Activated T-helper 2 cell treated with anti-CD3 and anti-CD28 coated beads, Interferon-gamma antibody, Interleukin-2, Interleukin-4, amounts not matched to agents 10 μg/mL and 5 μg/mL and 100 μg/mL, durations not matched to agents 14 hours and 24 hours and 36 hours (primary cell): ENCODE measurements at regions not wholly inside any gene's neighbourhood (a gene's known extent, or its start where the extent isn't known, plus 50 kb on each side); places are given as distances from the start of the nearest gene placed in this dataset.

Experiments used
- DNase-seq: peaks from one replicate; pipeline ENCODE4 v3.0.0; 2021; ENCODE audit warnings: low spot score
- H3K27ac Mint-ChIP-seq: one replicate; pipeline ENCODE4 v1.8.0; 2021; ENCODE audit warnings: mixed read lengths
- H3K27me3 Mint-ChIP-seq: one replicate; pipeline ENCODE4 v1.8.0; 2021; ENCODE audit warnings: low read depth, mixed read lengths
- H3K36me3 Mint-ChIP-seq: one replicate; pipeline ENCODE4 v1.8.0; 2021; ENCODE audit warnings: low read depth, mixed read lengths
- H3K4me1 Mint-ChIP-seq: one replicate; pipeline ENCODE4 v1.8.0; 2021; ENCODE audit warnings: low read depth, mixed read lengths
- H3K4me3 Mint-ChIP-seq: one replicate; pipeline ENCODE4 v1.8.0; 2021; ENCODE audit warnings: low read depth, mild to moderate bottlenecking, moderate library complexity, mixed read lengths
- H3K9me3 Mint-ChIP-seq: one replicate; pipeline ENCODE4 v1.8.0; 2021; ENCODE audit warnings: mixed read lengths
- intact Hi-C: fragments of 100-400 bp; cut with micrococcal nuclease; formaldehyde crosslinking; loops from one replicate; pipeline ENCODE4 v1.15.1; 2023

- H3K9me3 Mint-ChIP-seq = peaks cover 29% of the 10 kb centered on the region
- no peaks in the 10 kb centered on the region for H3K36me3 Mint-ChIP-seq
- no peak overlapping the region for H3K4me3 Mint-ChIP-seq
- DNase-seq = no peak
- H3K27me3 Mint-ChIP-seq = no peaks in the 10 kb centered on the region
- H3K4me1 Mint-ChIP-seq = no peaks in the 10 kb centered on the region
- intact Hi-C loops = no loop called here
- no peak overlapping the region for H3K27ac Mint-ChIP-seq
Measured at GRCh38 chr3:74442068-74442467, 172.4 kb downstream of the CNTN3 start.

- no peaks in the 10 kb centered on the region for H3K27me3 Mint-ChIP-seq
- DNase-seq = no peak
- no peaks in the 10 kb centered on the region for H3K4me1 Mint-ChIP-seq
- H3K4me3 Mint-ChIP-seq = no peak overlapping the region
- H3K9me3 Mint-ChIP-seq = peaks cover 40% of the 10 kb centered on the region
- intact Hi-C loops = no loop called here
- H3K27ac Mint-ChIP-seq = no peak overlapping the region
- H3K36me3 Mint-ChIP-seq = no peaks in the 10 kb centered on the region
Measured at GRCh38 chr3:74436184-74436583, 178.3 kb downstream of the CNTN3 start.

GRCh38 chr3:74435631-74436030 lies 178.8 kb downstream of the CNTN3 start:
- Mint-ChIP-seq H3K36me3 (no peaks in the 10 kb centered on the region), H3K4me3 (no peak overlapping the region), H3K27ac (no peak overlapping the region), H3K9me3 (peaks cover 40% of the 10 kb centered on the region), H3K27me3 (no peaks in the 10 kb centered on the region), H3K4me1 (no peaks in the 10 kb centered on the region)
- intact Hi-C loops = no loop called here
- DNase-seq = no peak

DNA sequence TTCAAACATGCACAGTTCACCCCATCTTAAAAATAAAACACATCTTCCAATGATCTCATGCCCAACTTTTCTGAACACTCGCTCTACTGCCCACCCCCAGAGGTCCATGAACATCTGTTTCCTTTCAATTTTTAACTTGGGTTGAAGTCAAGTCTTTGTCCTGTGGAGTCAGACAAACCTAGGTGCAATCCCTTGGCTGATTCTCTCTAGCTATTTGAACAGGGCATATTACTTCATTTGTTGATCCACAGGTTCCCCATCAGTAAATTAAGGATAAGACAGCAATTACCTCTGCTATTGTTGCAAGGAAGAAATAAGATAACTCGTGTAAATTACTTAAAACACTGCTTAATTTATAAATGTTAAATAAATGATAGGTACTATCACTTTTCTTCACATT lies 180.1 kb downstream of the CNTN3 start:
- Mint-ChIP-seq H3K4me1 (no peaks in the 10 kb centered on the region), H3K27me3 (no peaks in the 10 kb centered on the region), H3K27ac (no peak overlapping the region), H3K9me3 (peaks cover 45% of the 10 kb centered on the region), H3K4me3 (no peak overlapping the region), H3K36me3 (no peaks in the 10 kb centered on the region)
- no peak for DNase-seq
- intact Hi-C loops = no loop called here

DNA sequence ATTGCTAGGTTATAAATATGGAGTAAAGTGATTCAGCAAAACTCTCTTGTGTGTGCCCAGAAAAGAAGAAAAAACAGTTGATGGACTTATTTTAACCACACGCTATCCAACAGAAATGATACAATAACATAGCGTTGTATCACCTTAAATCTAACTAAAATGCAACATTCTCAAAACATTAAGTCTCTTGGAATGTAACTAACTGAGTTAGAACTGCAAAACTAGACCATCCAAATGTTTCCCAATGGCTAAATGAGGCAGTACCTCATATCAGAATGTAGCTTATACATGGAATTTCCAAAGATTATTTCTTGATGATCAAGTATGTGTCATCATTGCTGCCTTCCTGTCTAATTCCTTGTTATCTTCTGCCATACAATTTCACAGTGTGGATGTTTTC lies 187.9 kb downstream of the CNTN3 start:
- H3K9me3 Mint-ChIP-seq = peaks cover 27% of the 10 kb centered on the region
- no peak overlapping the region for H3K27ac Mint-ChIP-seq
- no peak overlapping the region for H3K4me3 Mint-ChIP-seq
- no peaks in the 10 kb centered on the region for H3K27me3 Mint-ChIP-seq
- H3K36me3 Mint-ChIP-seq = no peaks in the 10 kb centered on the region
- intact Hi-C loops = no loop called here
- no peaks in the 10 kb centered on the region for H3K4me1 Mint-ChIP-seq
- no peak for DNase-seq

DNA sequence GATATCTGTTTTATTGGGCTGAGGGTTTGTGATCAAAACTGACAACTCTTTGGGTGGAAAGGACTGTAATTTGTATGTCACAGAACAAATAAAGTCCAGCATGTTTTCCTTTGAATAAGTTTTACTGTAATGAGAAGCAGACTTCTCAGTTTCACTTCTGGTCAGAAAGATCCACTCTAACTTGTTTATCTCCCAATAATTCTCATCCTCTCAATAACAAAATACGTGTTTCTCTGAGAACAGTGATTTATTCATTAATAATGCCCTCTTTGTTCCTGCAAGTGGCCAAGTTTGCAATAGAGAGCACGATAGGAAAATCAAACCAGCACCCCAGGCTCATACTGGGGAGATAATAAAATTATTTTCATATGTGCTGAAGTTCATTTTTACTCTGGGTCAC lies 190.6 kb downstream of the CNTN3 start:
- H3K4me1 Mint-ChIP-seq = no peaks in the 10 kb centered on the region
- H3K9me3 Mint-ChIP-seq = peaks cover 18% of the 10 kb centered on the region
- intact Hi-C loops = no loop called here
- no peak overlapping the region for H3K4me3 Mint-ChIP-seq
- no peak overlapping the region for H3K27ac Mint-ChIP-seq
- H3K27me3 Mint-ChIP-seq = no peaks in the 10 kb centered on the region
- H3K36me3 Mint-ChIP-seq = no peaks in the 10 kb centered on the region
- DNase-seq = no peak

GRCh38 chr3:74420538-74421124 lies 193.8 kb downstream of the CNTN3 start:
- H3K4me1 Mint-ChIP-seq = no peaks in the 10 kb centered on the region
- peaks cover 18% of the 10 kb centered on the region for H3K9me3 Mint-ChIP-seq
- no peaks in the 10 kb centered on the region for H3K36me3 Mint-ChIP-seq
- no peak overlapping the region for H3K4me3 Mint-ChIP-seq
- no peaks in the 10 kb centered on the region for H3K27me3 Mint-ChIP-seq
- DNase-seq = no peak
- intact Hi-C loops = no loop called here
- H3K27ac Mint-ChIP-seq = no peak overlapping the region

DNA sequence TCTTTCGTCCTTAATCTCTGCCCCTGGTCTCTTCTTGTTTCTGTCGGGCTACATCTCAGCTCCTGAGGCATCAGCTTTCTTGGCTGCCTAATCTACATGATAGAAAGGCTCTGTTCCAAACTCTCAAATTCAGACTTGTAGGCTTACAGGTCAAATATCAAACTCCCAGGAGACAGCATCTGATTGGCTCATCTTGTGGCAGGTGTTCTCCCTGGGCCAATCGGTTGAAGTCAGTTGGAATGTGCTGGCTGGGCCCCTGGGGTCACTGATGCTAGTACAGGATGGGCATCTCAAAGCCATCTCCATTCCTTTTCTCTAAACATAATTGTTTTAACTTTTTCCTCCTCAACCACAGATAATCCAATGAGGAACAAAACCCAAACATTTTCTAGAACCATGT lies 198.7 kb downstream of the CNTN3 start:
- H3K27me3 Mint-ChIP-seq = no peaks in the 10 kb centered on the region
- peaks cover 28% of the 10 kb centered on the region for H3K9me3 Mint-ChIP-seq
- H3K27ac Mint-ChIP-seq = no peak overlapping the region
- intact Hi-C loops = no loop called here
- H3K4me1 Mint-ChIP-seq = no peaks in the 10 kb centered on the region
- H3K4me3 Mint-ChIP-seq = no peak overlapping the region
- H3K36me3 Mint-ChIP-seq = no peaks in the 10 kb centered on the region
- DNase-seq = no peak

GRCh38 chr3:74413547-74414241 lies 200.8 kb downstream of the CNTN3 start:
- Mint-ChIP-seq H3K9me3 (peaks cover 28% of the 10 kb centered on the region), H3K36me3 (no peaks in the 10 kb centered on the region), H3K4me1 (no peaks in the 10 kb centered on the region), H3K27ac (no peak overlapping the region), H3K4me3 (no peak overlapping the region), H3K27me3 (no peaks in the 10 kb centered on the region)
- no peak for DNase-seq
- intact Hi-C loops = no loop called here

GRCh38 chr3:74410276-74410941 lies 204.1 kb downstream of the CNTN3 start:
- peaks cover 24% of the 10 kb centered on the region for H3K9me3 Mint-ChIP-seq
- H3K27me3 Mint-ChIP-seq = no peaks in the 10 kb centered on the region
- H3K36me3 Mint-ChIP-seq = no peaks in the 10 kb centered on the region
- no peak for DNase-seq
- no peaks in the 10 kb centered on the region for H3K4me1 Mint-ChIP-seq
- H3K27ac Mint-ChIP-seq = no peak overlapping the region
- intact Hi-C loops = no loop called here
- no peak overlapping the region for H3K4me3 Mint-ChIP-seq

DNA sequence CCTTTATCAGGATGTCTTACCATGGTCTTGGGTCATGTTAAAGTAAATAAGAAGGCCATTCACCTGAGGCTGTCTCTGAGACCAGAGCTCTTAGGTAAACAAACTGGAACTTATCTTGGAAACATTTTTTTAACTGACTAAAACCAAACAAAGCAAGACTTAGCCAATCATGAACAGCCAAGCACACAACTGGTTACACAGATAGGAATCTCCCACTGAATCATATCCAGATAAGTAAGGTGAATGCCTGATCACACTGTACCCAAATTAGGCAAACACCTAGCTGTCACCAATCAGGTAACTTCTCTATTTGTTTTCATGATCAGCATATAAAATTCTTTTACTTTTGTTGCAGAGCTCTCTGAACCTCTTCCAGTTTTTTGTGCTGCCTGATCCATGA lies 205.4 kb downstream of the CNTN3 start:
- intact Hi-C loops = no loop called here
- Mint-ChIP-seq H3K36me3 (no peaks in the 10 kb centered on the region), H3K27me3 (no peaks in the 10 kb centered on the region), H3K4me1 (no peaks in the 10 kb centered on the region), H3K9me3 (peaks cover 18% of the 10 kb centered on the region), H3K4me3 (no peak overlapping the region), H3K27ac (no peak overlapping the region)
- no peak for DNase-seq

GRCh38 chr3:74403307-74403706 lies 211.2 kb downstream of the CNTN3 start:
- H3K27me3 Mint-ChIP-seq = no peaks in the 10 kb centered on the region
- no peaks in the 10 kb centered on the region for H3K4me1 Mint-ChIP-seq
- no peak for DNase-seq
- H3K36me3 Mint-ChIP-seq = no peaks in the 10 kb centered on the region
- intact Hi-C loops = no loop called here
- H3K4me3 Mint-ChIP-seq = no peak overlapping the region
- peaks cover 19% of the 10 kb centered on the region for H3K9me3 Mint-ChIP-seq
- H3K27ac Mint-ChIP-seq = no peak overlapping the region

GRCh38 chr3:74402821-74403220 lies 211.6 kb downstream of the CNTN3 start:
- DNase-seq = no peak
- H3K4me1 Mint-ChIP-seq = no peaks in the 10 kb centered on the region
- H3K4me3 Mint-ChIP-seq = no peak overlapping the region
- intact Hi-C loops = no loop called here
- H3K27ac Mint-ChIP-seq = no peak overlapping the region
- H3K36me3 Mint-ChIP-seq = no peaks in the 10 kb centered on the region
- H3K27me3 Mint-ChIP-seq = no peaks in the 10 kb centered on the region
- peaks cover 19% of the 10 kb centered on the region for H3K9me3 Mint-ChIP-seq
